ENCODE measurements at regions not wholly inside any gene's neighbourhood (a gene's known extent, or its start where the extent isn't known, plus 50 kb on each side); places are given as distances from the start of the nearest gene placed in this dataset.
"Not testable (repeated sequence)": the region's sequence is repeated elsewhere in the genome, so short reads cannot be mapped to it uniquely, and the experiment has no call there.

DNA sequence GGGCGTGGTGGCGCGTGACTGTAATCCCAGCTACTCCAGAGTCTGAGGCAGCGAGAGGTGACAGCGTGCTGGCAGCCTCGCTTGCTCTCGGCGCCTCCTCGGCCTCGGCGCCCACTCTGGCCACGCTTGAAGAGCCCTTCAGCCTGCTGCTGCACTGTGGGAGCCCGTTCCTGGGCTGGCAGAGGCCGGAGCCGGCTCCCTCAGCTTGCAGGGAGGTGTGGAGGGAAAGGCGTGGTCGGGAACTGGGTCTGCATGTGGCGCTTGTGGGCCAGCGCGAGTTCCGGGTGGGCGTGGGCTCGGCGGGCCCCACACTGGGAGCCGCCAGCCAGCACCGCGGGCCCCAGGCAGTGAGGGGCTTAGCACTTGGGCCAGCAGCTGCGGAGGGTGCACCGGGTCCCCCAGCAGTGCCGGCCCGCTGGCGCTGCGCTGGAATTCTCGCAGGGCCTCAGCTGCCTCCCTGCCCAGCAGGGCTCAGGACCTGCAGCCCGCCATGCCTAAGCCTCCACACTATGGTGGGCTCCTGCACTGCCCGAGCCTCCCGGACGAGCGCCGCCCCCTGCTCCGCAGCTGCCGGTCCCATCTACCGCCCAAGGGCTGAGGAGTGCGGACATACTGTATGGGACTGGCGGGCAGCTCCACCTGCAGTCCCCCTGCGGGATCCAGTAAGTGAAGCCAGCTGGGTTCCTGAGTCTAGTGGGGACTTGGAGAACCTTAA lies 1093.3 kb upstream of the CDH8 start:
- Histone ChIP-seq H3K4me1 (no peaks in the 10 kb centered on the region), H3K4me3 (no peak overlapping the region), H3K27me3 (no peaks in the 10 kb centered on the region), H3K27ac (no peak overlapping the region), H3K36me3 (no peaks in the 10 kb centered on the region), H3K9me3 (no peaks in the 10 kb centered on the region)
- intact Hi-C loops (cut with DNase I), result no loop called here
- ATAC-seq (peak; percentile 36), DNase-seq (peak; percentile 59)
- TF ChIP-seq, protein P1, sequence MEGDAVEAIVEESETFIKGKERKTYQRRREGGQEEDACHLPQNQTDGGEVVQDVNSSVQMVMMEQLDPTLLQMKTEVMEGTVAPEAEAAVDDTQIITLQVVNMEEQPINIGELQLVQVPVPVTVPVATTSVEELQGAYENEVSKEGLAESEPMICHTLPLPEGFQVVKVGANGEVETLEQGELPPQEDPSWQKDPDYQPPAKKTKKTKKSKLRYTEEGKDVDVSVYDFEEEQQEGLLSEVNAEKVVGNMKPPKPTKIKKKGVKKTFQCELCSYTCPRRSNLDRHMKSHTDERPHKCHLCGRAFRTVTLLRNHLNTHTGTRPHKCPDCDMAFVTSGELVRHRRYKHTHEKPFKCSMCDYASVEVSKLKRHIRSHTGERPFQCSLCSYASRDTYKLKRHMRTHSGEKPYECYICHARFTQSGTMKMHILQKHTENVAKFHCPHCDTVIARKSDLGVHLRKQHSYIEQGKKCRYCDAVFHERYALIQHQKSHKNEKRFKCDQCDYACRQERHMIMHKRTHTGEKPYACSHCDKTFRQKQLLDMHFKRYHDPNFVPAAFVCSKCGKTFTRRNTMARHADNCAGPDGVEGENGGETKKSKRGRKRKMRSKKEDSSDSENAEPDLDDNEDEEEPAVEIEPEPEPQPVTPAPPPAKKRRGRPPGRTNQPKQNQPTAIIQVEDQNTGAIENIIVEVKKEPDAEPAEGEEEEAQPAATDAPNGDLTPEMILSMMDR (IDR thresholded peaks at IDR 0.05), result no peak

DNA sequence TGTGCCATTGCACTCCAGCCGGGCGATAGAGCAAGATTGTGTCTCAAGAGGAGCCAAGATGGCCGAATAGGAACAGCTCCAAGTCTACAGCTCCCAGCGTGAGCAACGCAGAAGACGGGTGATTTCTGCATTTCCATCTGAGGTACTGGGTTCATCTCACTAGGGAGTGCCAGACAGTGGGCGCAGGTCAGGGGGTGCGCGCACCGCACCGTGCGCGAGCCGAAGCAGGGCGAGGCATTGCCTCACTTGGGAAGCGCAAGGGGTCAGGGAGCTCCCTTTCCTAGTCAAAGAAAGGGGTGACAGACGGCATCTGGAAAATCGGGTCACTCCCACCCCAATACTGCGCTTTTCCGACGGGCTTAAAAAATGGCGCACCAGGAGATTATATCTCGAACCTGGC lies 1083.7 kb upstream of the CDH8 start:
- H3K27ac ChIP-seq; H3K36me3 ChIP-seq; H3K4me3 ChIP-seq; intact Hi-C loops (cut with DNase I); DNase-seq; H3K27me3 ChIP-seq; H3K9me3 ChIP-seq; ATAC-seq; H3K4me1 ChIP-seq: not testable (repeated sequence)

DNA sequence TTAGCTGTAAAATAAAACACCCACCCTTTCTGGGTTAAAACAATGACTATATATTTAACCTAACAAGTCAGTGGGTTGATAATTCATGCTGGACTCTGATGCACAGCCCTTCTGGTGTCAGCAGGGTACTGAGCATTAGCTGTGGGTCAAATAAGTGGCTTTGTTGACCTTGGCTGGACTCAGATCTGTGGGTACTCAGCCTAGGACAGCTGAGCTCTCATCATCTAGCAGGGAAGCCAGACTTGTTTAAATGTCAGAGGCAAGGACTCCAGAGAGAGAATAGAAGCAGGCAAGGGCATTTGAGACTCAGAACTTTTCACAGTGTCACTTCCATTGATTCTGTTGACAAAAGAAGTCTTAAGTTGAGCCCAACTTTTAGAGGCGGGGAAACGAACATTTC lies 1063.8 kb upstream of the CDH8 start:
- Histone ChIP-seq H3K27me3 (no peaks in the 10 kb centered on the region), H3K9me3 (no peaks in the 10 kb centered on the region), H3K4me3 (no peak overlapping the region), H3K27ac (no peak overlapping the region), H3K4me1 (no peaks in the 10 kb centered on the region), H3K36me3 (no peaks in the 10 kb centered on the region)
- intact Hi-C loops (cut with DNase I), result no loop called here
- TF ChIP-seq, protein P1 (IDR thresholded peaks at IDR 0.05), result no peak
- no peak for DNase-seq
- no peak for ATAC-seq

DNA sequence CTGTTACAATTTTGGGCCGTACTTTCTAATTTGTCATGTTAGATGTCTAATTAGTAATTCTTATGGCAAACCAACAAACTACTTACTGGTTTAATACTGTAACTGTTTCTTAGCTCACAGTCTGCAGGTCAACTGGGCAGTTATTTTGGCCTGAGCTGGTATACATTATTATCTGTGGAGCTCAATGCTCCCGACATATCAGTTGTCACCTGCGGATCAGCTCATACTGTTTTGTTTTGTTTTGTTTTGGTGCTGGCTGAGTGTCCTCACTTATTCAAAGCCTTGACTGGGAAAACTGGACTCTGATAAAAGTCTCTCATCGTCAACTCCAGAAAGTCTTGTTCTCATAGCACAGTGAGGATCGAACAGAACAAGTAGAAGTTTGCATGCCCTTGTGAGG lies 1060.6 kb upstream of the CDH8 start:
- TF ChIP-seq, protein P1 (IDR thresholded peaks at IDR 0.05), result no peak
- no peak for DNase-seq
- Histone ChIP-seq H3K27ac (no peak overlapping the region), H3K27me3 (no peaks in the 10 kb centered on the region), H3K4me3 (no peak overlapping the region), H3K9me3 (no peaks in the 10 kb centered on the region), H3K4me1 (no peaks in the 10 kb centered on the region), H3K36me3 (no peaks in the 10 kb centered on the region)
- ATAC-seq, result no peak
- intact Hi-C loops (cut with DNase I), result no loop called here

DNA sequence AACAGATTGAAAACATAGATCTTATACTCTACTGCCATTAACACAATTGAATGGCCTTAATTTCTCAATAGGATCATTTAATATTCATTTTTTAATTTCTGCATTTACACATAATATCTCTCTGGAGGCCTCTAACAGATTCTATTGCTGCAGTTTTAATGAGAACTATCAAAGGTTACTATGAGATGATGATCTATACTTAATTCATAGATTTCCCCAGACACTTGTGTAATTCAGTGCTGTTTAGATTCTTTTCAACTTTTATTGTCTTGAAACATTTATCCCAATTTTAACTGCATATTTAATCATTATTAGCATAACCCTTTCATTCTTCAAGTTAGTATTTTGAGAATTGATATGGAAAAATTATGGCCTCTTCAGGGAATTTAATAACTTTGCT lies 1056.5 kb upstream of the CDH8 start:
- Histone ChIP-seq H3K4me1 (no peaks in the 10 kb centered on the region), H3K27ac (no peak overlapping the region), H3K36me3 (no peaks in the 10 kb centered on the region), H3K9me3 (no peaks in the 10 kb centered on the region), H3K4me3 (no peak overlapping the region), H3K27me3 (no peaks in the 10 kb centered on the region)
- TF ChIP-seq, protein P1 (IDR thresholded peaks at IDR 0.05), result no peak
- intact Hi-C loops (cut with DNase I), result no loop called here
- no peak for ATAC-seq
- DNase-seq, result no peak

DNA sequence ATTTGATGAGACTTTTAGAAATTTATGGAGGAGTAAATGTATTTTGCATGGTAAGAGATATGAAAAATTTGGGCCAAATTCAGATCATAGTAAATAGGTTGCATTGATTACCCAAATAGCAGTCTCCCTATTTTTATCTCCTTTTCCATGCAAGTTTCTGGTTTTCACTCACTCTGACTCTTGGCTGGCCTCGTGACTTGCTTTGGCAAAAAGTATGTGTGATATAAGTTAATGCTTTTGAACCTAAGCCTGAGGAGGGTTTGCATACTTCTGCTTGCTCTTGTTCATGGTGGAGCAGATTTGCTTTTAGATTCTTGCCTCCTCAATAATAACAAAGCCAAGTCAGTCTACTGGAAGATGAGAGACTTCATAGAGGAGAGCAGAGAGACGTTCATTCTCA lies 1045.9 kb upstream of the CDH8 start:
- no peaks in the 10 kb centered on the region for H3K4me1 ChIP-seq
- H3K27me3 ChIP-seq, result no peaks in the 10 kb centered on the region
- TF ChIP-seq, protein P1 (IDR thresholded peaks at IDR 0.05), result no peak
- no peak overlapping the region for H3K4me3 ChIP-seq
- no peaks in the 10 kb centered on the region for H3K36me3 ChIP-seq
- DNase-seq, result no peak
- no peak for ATAC-seq
- H3K9me3 ChIP-seq, result no peaks in the 10 kb centered on the region
- intact Hi-C loops (cut with DNase I), result no loop called here
- no peak overlapping the region for H3K27ac ChIP-seq

Measured in upper lobe of right lung (tissue), 1 donor.